Left lung (tissue), 4 donors: ENCODE measurements at regions not wholly inside any gene's neighbourhood (a gene's known extent, or its start where the extent isn't known, plus 50 kb on each side); places are given as distances from the start of the nearest gene placed in this dataset.

Experiments used
- ATAC-seq: fragments of 200-7000 bp; cut with Tn5 transposase; one replicate; pipeline ENCODE4 v1.9.1; 2020; ENCODE audit warnings: moderate library complexity
- DNase-seq, 4 donors: peaks; one replicate each; pipeline ENCODE4 v3.0.0-alpha.2; 2013 to 2020
- H3K27ac ChIP-seq, 2 donors: fragments of 200-600 bp; sonication (generic) in 1 of 2; one replicate each; pipeline versions ENCODE4 v1.5.0 to v1.8.0; 2020 to 2021
- H3K27me3 ChIP-seq, 2 donors: fragments of 200-600 bp; sonication (generic) in 1 of 2; one replicate each; pipeline versions ENCODE4 v1.5.0 to v1.8.0; 2020 to 2021
- H3K36me3 ChIP-seq, 2 donors: fragments of 200-600 bp; sonication (generic) in 1 of 2; one replicate each; pipeline versions ENCODE4 v1.5.0 to v1.8.0; 2020 to 2021
- H3K4me1 ChIP-seq, 2 donors: fragments of 200-600 bp; one replicate each; pipeline ENCODE4 v1.8.0; 2021
- H3K4me3 ChIP-seq, 2 donors: fragments of 200-600 bp; sonication (generic) in 1 of 2; one replicate each; pipeline versions ENCODE4 v1.5.0 to v1.8.0; 2020 to 2021; ENCODE audit warnings: mild to moderate bottlenecking in 1 of 2
- H3K9me3 ChIP-seq, 2 donors: fragments of 200-600 bp; sonication (generic) in 1 of 2; one replicate each; pipeline versions ENCODE4 v1.5.0 to v1.8.0; 2020 to 2021
- intact Hi-C, 2 donors: fragments of 100-400 bp; cut with DNase I; formaldehyde crosslinking; loops; one replicate each; pipeline versions ENCODE4 v1.11.2 to v1.14.2; 2022
- TF ChIP-seq, protein P1 (sequence below), 2 donors: fragments of 200-600 bp; sonication (generic) in 1 of 2; IDR thresholded peaks; one replicate each; pipeline versions ENCODE4 v1.5.0 to v1.8.0; 2021; ENCODE audit warnings: antibody characterized with exemption in 2 of 2
- donor health status: DM: no; HTN: yes; CAD: no.
- donor health status: DM: no; HTN: no; CAD: no.

DNA sequence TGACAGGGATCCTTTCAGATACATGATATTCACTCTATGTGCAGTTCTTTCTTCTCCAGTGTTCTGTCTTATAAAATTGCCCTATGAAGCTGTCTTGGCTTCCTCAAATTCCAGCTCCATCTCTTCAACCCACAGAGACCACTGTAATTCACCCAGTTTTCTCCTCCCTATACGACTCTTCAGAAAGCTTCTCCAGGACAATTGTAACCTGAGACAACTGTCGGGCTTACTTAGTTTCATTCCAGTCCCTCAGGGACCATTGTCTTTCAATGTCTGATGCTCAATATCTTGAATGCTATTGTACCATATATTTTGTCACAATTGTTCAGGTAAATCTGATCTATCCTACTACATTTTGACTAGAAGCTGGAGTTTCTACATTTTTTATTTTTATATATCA lies 345.3 kb downstream of the RPL10L start:
- Histone ChIP-seq H3K36me3 (no peaks in the 10 kb centered on the region), H3K4me1 (no peaks in the 10 kb centered on the region), H3K9me3 (no peaks in the 10 kb centered on the region), H3K27ac (no peak overlapping the region), H3K27me3 (no peaks in the 10 kb centered on the region), H3K4me3 (no peak overlapping the region)
- TF ChIP-seq, protein P1, sequence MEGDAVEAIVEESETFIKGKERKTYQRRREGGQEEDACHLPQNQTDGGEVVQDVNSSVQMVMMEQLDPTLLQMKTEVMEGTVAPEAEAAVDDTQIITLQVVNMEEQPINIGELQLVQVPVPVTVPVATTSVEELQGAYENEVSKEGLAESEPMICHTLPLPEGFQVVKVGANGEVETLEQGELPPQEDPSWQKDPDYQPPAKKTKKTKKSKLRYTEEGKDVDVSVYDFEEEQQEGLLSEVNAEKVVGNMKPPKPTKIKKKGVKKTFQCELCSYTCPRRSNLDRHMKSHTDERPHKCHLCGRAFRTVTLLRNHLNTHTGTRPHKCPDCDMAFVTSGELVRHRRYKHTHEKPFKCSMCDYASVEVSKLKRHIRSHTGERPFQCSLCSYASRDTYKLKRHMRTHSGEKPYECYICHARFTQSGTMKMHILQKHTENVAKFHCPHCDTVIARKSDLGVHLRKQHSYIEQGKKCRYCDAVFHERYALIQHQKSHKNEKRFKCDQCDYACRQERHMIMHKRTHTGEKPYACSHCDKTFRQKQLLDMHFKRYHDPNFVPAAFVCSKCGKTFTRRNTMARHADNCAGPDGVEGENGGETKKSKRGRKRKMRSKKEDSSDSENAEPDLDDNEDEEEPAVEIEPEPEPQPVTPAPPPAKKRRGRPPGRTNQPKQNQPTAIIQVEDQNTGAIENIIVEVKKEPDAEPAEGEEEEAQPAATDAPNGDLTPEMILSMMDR (IDR thresholded peaks at IDR 0.05): no peak
- DNase-seq (no peak), ATAC-seq (no peak)
- intact Hi-C loops: no loop called here

DNA sequence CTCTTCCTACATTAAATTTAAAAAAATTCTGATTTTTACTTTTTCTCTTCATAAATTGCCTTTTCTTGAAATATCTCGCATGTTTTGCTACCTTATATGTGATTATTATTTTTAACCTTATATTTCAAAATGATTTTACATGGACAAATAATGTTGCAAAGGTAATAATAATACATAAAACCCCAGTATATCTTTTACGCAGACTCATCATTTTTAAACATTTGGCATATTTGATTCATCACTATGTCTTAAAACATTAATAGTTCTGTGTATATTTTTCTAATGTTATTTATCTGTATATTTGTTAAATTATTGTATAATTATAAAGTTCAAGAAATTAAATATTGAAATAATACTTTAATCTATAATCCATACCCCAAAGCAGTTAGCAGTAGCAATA lies 350.8 kb downstream of the RPL10L start:
- DNase-seq (no peak), ATAC-seq (no peak)
- peaks cover 0 to 15% of the 10 kb centered on the region in 2 donors for H3K9me3 ChIP-seq
- no peak overlapping the region for H3K27ac ChIP-seq
- H3K36me3 ChIP-seq: no peaks in the 10 kb centered on the region
- TF ChIP-seq, protein P1 (IDR thresholded peaks at IDR 0.05): no peak
- intact Hi-C loops: no loop called here
- H3K27me3 ChIP-seq: no peaks in the 10 kb centered on the region
- H3K4me3 ChIP-seq: no peak overlapping the region
- H3K4me1 ChIP-seq: no peaks in the 10 kb centered on the region

GRCh38 chr14:46290706-46291105 lies 360.9 kb downstream of the RPL10L start:
- Histone ChIP-seq H3K27ac (no peak overlapping the region), H3K4me3 (no peak overlapping the region), H3K36me3 (no peaks in the 10 kb centered on the region), H3K4me1 (no peaks in the 10 kb centered on the region), H3K9me3 (peaks cover 0 to 21% of the 10 kb centered on the region in 2 donors), H3K27me3 (no peaks in the 10 kb centered on the region)
- intact Hi-C loops: no loop called here
- TF ChIP-seq, protein P1 (IDR thresholded peaks at IDR 0.05): no peak
- ATAC-seq (no peak), DNase-seq (no peak)

DNA sequence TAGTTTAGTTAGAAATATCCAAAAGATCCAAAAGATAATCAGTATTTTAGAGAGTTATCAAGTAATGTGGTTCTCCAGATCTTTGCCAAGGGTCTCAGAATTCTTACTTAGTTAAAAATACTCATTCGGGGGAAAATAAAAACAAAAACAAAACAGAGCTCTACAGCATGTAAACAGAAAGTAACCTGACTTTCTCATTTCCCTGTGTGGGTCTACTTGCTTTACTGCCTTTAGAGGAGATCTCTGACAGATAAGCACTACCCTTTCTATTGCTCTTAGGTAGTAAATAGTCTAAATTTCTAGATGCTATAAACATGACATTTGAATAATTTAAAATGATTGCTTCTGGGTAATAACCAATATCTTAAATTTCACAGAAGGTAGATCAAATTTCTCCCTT lies 371.8 kb downstream of the RPL10L start:
- no peak overlapping the region for H3K4me3 ChIP-seq
- H3K4me1 ChIP-seq: no peaks in the 10 kb centered on the region
- no peak overlapping the region for H3K27ac ChIP-seq
- H3K9me3 ChIP-seq: peaks cover 0 to 6% of the 10 kb centered on the region in 2 donors
- no peak for DNase-seq
- H3K36me3 ChIP-seq: no peaks in the 10 kb centered on the region
- no peaks in the 10 kb centered on the region for H3K27me3 ChIP-seq
- ATAC-seq: no peak
- TF ChIP-seq, protein P1 (IDR thresholded peaks at IDR 0.05): no peak
- intact Hi-C loops: no loop called here

DNA sequence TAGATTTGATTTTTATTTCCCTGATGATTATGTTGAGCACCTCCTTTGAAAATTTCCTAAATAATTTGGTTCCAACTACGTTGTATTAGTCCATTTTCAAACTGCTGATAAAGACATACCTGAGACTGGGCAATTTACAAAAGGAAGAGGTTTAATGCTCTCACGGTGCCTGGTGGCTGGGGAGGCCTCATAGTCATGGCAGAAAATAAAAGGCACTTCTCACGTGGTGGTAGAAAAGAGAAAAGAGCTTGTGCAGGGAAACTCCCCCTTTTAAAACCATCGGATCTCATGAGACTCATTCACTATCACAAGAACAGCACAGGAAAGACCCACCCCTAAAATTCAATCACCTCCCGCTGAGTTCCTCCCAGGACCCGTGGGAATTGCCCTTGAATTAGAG lies 372.3 kb downstream of the RPL10L start:
- no peak for DNase-seq
- no peak overlapping the region for H3K4me3 ChIP-seq
- ATAC-seq: no peak
- H3K4me1 ChIP-seq: no peaks in the 10 kb centered on the region
- H3K27me3 ChIP-seq: no peaks in the 10 kb centered on the region
- H3K27ac ChIP-seq: no peak overlapping the region
- intact Hi-C loops: no loop called here
- H3K36me3 ChIP-seq: no peaks in the 10 kb centered on the region
- TF ChIP-seq, protein P1 (IDR thresholded peaks at IDR 0.05): no peak
- peaks cover 0 to 5% of the 10 kb centered on the region in 2 donors for H3K9me3 ChIP-seq
